NCI-H1105 treated with DMSO at 0.1 percent for 48 hours (cell line): ENCODE measurements at regions not wholly inside any gene's neighbourhood (a gene's known extent, or its start where the extent isn't known, plus 50 kb on each side); places are given as distances from the start of the nearest gene placed in this dataset.

ENCODE experiments used
- DNase-seq: peaks from one replicate; lab custom pipeline; 2025; lab: John Stamatoyannopoulos, UW

- no peak for DNase-seq
Measured at GRCh38 chr13:24008679-24009078, 111.4 kb upstream of the C1QTNF9B start.

DNA sequence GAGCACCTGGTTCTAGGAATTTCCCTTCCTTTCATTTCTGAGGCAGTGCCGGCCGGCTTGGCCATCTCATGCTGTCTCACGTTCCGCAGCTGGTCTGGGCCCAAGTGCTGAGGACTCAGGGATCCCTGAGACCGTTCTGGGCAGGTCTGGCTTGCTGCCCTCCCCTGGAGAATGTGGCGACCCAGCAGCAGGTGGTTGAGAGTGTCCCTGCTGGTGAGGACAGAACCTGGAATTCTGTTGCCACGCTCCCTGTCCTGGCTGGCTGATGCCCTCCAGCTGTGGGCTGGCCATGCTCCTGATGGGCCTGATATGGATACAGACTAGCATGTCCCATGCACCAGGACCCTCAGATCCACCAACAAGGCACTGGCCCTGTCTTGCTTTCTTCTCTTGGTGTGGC, 114.0 kb upstream of the C1QTNF9B start:
- DNase-seq, result no peak

DNA sequence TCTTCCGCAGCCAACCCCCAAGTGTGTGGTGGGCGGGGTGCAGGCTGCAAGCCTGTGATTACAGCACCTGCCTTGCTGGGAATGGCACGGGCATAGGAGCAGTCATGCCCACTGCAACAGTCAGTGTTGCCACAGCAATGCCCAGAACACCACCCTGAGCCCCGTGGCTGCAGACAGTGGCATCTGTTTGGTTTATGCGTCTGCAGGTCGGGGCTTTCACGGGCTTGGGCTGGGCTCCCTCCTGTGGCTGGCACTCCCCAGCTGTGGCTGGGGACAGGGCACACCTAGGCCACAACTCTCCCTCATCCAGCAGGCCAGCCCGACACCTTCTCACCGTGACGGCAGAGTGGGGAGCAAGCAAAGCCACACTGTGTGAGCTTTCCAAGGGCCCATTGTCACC, 115.3 kb upstream of the C1QTNF9B start:
- no peak for DNase-seq

GRCh38 chr13:24013189-24013588, 115.9 kb upstream of the C1QTNF9B start:
- no peak for DNase-seq

DNA sequence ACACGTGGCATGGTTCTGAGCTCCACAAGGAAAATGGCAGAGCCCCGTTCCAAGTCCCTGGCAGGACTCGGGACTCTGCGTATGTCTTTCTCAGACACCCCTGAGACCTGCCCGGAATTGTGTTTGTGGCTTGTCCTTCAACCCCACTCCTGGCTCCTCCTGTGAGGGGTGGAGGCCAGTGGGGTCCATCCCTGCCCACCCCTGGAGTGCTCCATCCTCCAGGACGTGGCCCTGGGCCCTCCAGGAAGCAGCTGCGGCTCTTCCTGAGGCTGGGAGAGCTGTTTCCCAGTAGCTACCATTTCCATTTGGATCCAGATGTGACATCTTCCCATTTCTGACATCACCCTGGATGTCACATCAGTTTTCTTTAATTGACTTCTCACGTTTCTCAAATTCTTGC, 118.7 kb upstream of the C1QTNF9B start:
- DNase-seq, result no peak

DNA sequence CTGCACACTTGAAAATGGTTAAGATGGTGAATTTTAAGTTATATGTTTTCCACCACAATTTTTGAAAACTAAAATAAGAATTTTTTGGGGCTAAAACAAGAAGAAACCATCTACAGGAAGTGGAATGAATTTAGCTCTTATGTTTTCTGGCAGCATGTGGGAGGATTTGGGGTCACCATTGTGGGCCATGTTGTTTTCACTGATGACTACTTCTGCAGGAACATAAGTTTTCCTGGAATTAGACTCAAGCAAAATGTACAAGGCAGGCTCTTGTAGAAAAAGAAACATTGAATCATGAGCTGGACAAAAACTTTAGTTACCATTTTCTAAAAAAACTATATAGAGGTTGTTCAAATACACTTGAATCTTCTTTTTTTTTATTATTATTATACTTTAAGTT, 125.3 kb upstream of the C1QTNF9B start:
- DNase-seq, result no peak

DNA sequence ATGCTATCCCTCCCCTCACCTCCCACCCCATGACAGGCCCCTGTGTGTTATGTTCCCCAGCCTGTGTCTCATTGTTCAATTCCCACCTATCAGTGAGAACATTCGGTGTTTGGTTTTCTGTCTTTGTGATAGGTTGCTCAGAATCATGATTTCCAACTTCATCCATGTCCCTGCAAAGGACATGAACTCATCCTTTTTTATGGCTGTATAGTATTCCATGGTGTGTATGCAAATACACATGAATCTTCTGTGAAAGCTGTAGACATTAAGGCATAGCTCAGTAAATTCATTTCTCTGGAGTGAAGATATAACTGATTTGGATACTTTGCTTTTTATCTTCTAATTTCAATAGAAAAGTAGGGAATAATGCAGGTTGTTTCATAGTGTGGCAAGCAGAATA, 125.8 kb upstream of the C1QTNF9B start:
- no peak for DNase-seq

DNA sequence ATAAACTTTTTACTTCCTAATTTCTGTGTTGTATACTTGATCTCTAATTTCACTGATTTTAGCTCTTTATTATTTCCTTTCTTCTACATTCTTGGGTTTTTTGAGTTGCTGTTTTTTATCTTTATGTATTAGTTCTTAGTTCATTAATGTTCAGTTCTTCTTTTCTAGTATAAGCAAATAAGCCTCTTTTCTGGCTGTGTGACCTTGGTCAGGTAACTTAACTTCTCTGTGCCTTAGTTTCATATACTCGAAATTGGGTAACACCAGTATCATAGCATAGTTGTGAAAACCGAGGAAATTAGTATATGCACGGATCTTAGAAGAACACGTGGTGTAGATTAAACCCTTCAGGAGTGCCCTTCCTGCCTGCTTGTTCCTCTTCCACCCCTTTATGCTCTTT, 130.2 kb upstream of the C1QTNF9B start:
- DNase-seq, result no peak

- no peak for DNase-seq
Measured at GRCh38 chr13:24032252-24032651, 128.3 kb upstream of the SPATA13 start.

DNA sequence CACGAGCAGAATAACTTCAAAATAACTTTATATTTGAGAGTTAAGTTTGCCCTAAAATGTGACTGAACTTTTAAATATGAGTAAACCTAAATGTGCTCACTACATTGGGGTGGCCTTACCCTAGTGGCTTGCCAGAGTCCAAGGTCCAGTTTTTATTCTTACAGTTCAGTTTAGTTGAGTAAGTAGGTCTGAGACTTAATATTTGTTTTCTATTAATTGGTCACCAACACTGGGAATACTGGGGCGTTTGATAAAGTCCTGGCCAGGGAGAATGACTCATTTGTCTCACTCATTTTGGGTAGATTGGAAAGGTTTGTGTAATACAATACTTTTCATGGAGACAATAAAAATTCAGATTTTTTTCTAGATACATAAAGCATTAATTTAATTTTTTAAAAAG, 127.8 kb upstream of the SPATA13 start:
- no peak for DNase-seq

DNA sequence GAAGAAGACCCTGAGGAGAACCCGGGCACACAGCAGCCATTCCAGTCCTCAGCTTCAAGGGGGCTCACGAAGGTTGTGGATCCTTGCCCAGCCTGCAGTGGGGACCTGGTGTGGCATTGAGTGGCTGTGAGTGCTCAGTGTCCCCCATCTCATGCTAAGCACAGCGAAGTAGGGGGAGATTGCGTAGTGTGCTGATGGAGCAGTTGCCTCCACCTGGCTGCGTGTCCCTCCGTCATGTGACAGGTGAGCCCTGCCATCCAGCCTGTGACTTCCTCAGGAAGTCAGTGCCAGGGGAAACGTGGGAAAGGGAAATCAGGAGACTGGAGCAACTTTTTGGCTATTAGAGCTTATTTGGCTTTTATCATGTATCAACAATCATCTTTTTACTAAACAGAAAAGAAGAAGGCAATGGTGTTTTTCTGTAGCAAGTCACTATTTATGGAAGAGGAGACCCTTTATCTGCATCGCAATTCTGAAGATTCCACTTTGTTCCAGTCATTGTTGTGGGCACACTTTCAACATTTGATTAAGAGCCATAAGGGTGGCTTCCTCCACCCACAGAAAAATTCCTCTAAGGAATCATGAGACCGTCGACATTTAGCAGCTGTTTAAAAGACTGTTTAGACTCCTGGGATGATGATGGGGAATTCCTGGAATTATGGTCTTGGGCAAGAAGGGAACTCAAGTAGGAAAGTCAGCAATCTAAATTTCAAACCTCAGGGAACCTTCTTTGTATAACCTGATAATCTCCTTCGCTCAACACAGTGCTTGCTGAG, 126.8 kb upstream of the SPATA13 start:
- DNase-seq, result no peak

GRCh38 chr13:24035411-24035810, 125.1 kb upstream of the SPATA13 start:
- no peak for DNase-seq

DNA sequence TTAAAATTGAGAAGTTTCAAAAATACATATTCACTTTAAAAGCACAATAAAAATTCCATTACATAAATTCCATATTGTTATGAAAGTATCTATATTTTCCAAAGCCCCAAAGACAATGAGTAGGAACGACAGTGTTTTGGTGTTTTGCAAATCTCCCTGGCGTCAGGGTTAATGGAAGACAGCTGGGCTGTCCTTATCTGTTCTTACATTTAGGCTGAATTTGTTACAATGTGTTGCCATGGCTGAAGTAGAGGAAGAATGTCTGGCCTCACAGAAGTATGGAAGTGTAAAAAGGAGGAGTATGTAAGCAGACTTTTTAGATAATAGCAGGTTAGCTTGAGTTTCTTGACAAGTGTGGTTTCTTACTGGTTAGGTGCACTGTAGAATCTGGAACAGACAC, 124.4 kb upstream of the SPATA13 start:
- DNase-seq, result no peak

DNA sequence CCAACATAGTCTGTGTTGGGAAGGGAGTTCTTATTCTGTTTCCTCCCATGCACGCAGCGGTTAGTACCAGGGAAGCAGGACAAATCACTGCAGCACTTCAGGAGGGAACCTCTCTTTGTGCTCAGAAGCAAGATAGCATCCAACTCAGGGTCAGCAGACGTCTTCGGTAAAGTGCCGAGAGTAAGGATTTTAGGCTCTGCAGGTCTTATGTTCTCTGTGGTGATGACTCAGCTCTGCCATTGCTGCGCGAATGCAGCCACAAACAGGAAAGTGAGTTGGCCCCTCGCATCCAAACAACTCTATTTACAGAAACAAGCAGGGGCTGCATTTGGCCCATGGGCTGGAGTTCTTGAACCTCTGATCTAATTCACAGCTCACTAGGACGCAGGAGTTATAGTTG, 122.1 kb upstream of the SPATA13 start:
- DNase-seq, result no peak

- DNase-seq, result no peak
Measured at GRCh38 chr13:24038841-24039330, 121.6 kb upstream of the SPATA13 start.

- DNase-seq, result no peak
Measured at GRCh38 chr13:24039621-24040475, 120.7 kb upstream of the SPATA13 start.

GRCh38 chr13:24040835-24041234, 119.7 kb upstream of the SPATA13 start:
- DNase-seq, result no peak

GRCh38 chr13:24041651-24042225, 118.8 kb upstream of the SPATA13 start:
- no peak for DNase-seq

DNA sequence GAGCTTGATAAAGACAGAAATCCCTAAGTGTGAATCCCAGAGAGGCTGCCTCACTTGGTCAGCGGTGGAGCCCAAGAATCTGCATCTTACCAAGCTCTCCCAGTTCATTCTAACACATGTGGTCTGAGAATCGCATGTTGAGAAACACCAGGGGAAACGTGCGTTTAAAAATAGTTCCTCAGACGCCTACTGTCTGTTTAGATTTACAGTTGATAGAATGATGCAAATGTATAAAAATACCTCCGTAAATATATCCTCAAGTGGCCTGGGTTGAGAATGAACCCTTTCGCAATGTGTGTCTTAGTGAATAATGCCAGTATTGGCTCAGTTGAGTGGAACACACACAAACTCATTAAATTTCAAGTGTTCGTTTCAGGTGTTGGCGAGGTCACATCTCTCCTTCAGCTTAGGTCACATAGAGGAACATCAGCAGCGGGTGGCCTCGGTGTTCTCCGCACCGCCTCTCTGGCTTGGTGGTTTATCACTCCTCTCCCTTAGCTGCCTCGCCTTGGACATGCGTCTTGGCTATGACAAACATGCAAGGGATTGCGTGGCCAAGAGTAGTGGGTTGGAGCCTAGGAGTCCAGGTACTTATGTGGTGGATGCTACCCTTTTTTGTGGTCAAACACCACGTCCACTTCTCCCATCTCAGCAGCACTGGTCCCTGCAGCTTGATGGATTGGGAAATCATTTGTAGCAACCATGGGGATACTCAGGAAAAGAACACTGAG, 117.6 kb upstream of the SPATA13 start:
- DNase-seq, result no peak

DNA sequence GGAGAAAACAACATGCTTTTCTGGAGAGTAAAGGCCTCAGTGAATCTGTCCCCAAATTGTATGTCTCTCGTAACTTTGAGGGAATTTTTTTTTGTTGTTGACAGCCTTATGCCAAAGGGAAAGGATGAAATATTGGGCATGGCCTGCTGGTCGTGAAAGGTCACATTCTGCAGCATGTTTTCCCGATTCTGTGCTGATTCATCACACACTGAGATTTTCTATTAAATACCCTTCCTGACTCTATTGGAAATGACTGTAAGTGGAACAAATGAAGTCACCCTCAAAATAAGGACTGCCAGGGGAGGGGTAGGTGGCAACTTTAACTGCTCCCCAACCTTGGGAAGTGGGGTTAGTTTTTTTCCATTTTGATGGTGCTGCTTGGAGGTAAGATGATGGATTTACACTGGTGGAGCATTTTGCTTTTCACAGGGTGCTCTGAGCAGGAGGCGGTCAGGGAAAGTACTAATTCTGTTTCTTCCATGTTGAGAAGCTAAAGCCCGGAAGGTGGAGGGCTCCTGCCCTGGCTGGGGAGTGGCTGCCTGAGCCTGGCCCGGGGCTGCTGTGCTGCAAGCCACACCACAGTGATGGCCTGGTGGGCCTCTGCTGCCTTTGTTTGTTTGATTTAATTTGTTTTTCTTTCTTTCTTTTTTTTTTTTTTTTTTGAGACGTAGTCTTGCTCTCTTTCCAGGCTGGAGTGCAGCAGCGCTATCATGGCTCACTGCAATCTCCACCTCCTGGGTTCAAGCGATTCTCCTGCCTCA, 116.8 kb upstream of the SPATA13 start:
- DNase-seq, result no peak

- DNase-seq, result no peak
Measured at GRCh38 chr13:24045597-24045996, 114.9 kb upstream of the SPATA13 start.
